Stimulated activated naive B cell treated with anti-CD40 and anti-IgM and Interleukin-4, amounts not matched to agents 10 μg/mL and 1 μg/mL and 100 μg/mL, for 72 hours (primary cell): ENCODE measurements at regions not wholly inside any gene's neighbourhood (a gene's known extent, or its start where the extent isn't known, plus 50 kb on each side); places are given as distances from the start of the nearest gene placed in this dataset.

ENCODE experiments used
- ATAC-seq, 2 donors: fragments of 150-1000 bp; cut with Tn5 transposase; replicated peaks; 2 replicates each; pipeline ENCODE4 v1.10.0; 2021; ENCODE audit warnings: moderate library complexity in 1 of 2
- DNase-seq: peaks from one replicate; pipeline ENCODE4 v3.0.0; 2021
- H3K27ac Mint-ChIP-seq: one replicate; pipeline ENCODE4 v1.8.0; 2022; ENCODE audit warnings: mild to moderate bottlenecking, mixed read lengths
- H3K27me3 Mint-ChIP-seq, 2 donors: one replicate each; pipeline ENCODE4 v1.8.0; 2022; ENCODE audit warnings: mixed read lengths in 2 of 2
- H3K36me3 Mint-ChIP-seq, 2 donors: one replicate each; pipeline ENCODE4 v1.8.0; 2022; ENCODE audit warnings: mixed read lengths in 2 of 2, mild to moderate bottlenecking in 1 of 2
- H3K4me1 Mint-ChIP-seq, 2 donors: one replicate each; pipeline ENCODE4 v1.8.0; 2022; ENCODE audit warnings: mixed read lengths in 2 of 2, mild to moderate bottlenecking in 1 of 2
- H3K4me3 Mint-ChIP-seq, 2 donors: one replicate each; pipeline ENCODE4 v1.8.0; 2022; ENCODE audit warnings: mild to moderate bottlenecking in 2 of 2, mixed read lengths in 2 of 2, moderate library complexity in 1 of 2
- H3K9me3 Mint-ChIP-seq, 2 donors: one replicate each; pipeline ENCODE4 v1.8.0; 2022; ENCODE audit warnings: mixed read lengths in 2 of 2, mild to moderate bottlenecking in 1 of 2

GRCh38 chr2:215571689-215572088, 135.8 kb upstream of the FN1 start:
- ATAC-seq (no peak), DNase-seq (no peak)
- peaks cover 0 to 2% of the 10 kb centered on the region in 2 donors for H3K4me1 Mint-ChIP-seq
- H3K9me3 Mint-ChIP-seq = peaks cover 0 to 2% of the 10 kb centered on the region in 2 donors
- H3K4me3 Mint-ChIP-seq = no peak overlapping the region
- peaks cover 0 to 9% of the 10 kb centered on the region in 2 donors for H3K27me3 Mint-ChIP-seq
- no peaks in the 10 kb centered on the region for H3K36me3 Mint-ChIP-seq
- no peak overlapping the region for H3K27ac Mint-ChIP-seq

- Mint-ChIP-seq H3K27ac (no peak overlapping the region), H3K4me1 (peaks cover 0 to 2% of the 10 kb centered on the region in 2 donors), H3K4me3 (no peak overlapping the region), H3K36me3 (no peaks in the 10 kb centered on the region), H3K27me3 (peaks cover 5 to 9% of the 10 kb centered on the region in 2 donors), H3K9me3 (peaks cover 0 to 2% of the 10 kb centered on the region in 2 donors)
- DNase-seq (no peak), ATAC-seq (peak; percentile 48 to 53)
Measured at GRCh38 chr2:215567504-215567903, 131.6 kb upstream of the FN1 start.

GRCh38 chr2:215565897-215566296, 130.0 kb upstream of the FN1 start:
- Mint-ChIP-seq H3K9me3 (peaks cover 2 to 4% of the 10 kb centered on the region in 2 donors), H3K4me3 (no peak overlapping the region), H3K27me3 (peaks cover 5 to 9% of the 10 kb centered on the region in 2 donors), H3K27ac (no peak overlapping the region), H3K4me1 (peaks cover 0 to 2% of the 10 kb centered on the region in 2 donors), H3K36me3 (no peaks in the 10 kb centered on the region)
- DNase-seq (no peak), ATAC-seq (no peak)

GRCh38 chr2:215557701-215558100, 121.8 kb upstream of the FN1 start:
- no peaks in the 10 kb centered on the region for H3K36me3 Mint-ChIP-seq
- peaks cover 3 to 4% of the 10 kb centered on the region in 2 donors for H3K9me3 Mint-ChIP-seq
- H3K4me3 Mint-ChIP-seq = no peak overlapping the region
- no peaks in the 10 kb centered on the region for H3K4me1 Mint-ChIP-seq
- ATAC-seq (no peak), DNase-seq (no peak)
- no peak overlapping the region for H3K27ac Mint-ChIP-seq
- H3K27me3 Mint-ChIP-seq = no peaks in the 10 kb centered on the region

GRCh38 chr2:215556979-215557378, 121.1 kb upstream of the FN1 start:
- peaks cover 3 to 4% of the 10 kb centered on the region in 2 donors for H3K9me3 Mint-ChIP-seq
- no peaks in the 10 kb centered on the region for H3K36me3 Mint-ChIP-seq
- H3K4me1 Mint-ChIP-seq = no peaks in the 10 kb centered on the region
- no peak overlapping the region for H3K27ac Mint-ChIP-seq
- no peak overlapping the region for H3K4me3 Mint-ChIP-seq
- DNase-seq (no peak), ATAC-seq (no peak)
- no peaks in the 10 kb centered on the region for H3K27me3 Mint-ChIP-seq

GRCh38 chr2:215554689-215555498, 119.0 kb upstream of the FN1 start:
- H3K27ac Mint-ChIP-seq = no peak overlapping the region

GRCh38 chr2:215553946-215554345, 118.1 kb upstream of the FN1 start:
- H3K4me1 Mint-ChIP-seq = no peaks in the 10 kb centered on the region
- DNase-seq (no peak), ATAC-seq (no peak)
- no peak overlapping the region for H3K27ac Mint-ChIP-seq
- H3K4me3 Mint-ChIP-seq = no peak overlapping the region
- H3K27me3 Mint-ChIP-seq = no peaks in the 10 kb centered on the region
- no peaks in the 10 kb centered on the region for H3K9me3 Mint-ChIP-seq
- H3K36me3 Mint-ChIP-seq = no peaks in the 10 kb centered on the region

More at GRCh38 chr2:215554689-215555498, 119.0 kb upstream of the FN1 start:
- Mint-ChIP-seq H3K27me3 (no peaks in the 10 kb centered on the region), H3K4me1 (no peaks in the 10 kb centered on the region), H3K36me3 (no peaks in the 10 kb centered on the region), H3K4me3 (no peak overlapping the region), H3K9me3 (peaks cover 0 to 1% of the 10 kb centered on the region in 2 donors)
- DNase-seq (no peak), ATAC-seq (no peak)

- Mint-ChIP-seq H3K4me1 (no peaks in the 10 kb centered on the region), H3K4me3 (no peak overlapping the region), H3K9me3 (no peaks in the 10 kb centered on the region), H3K27me3 (no peaks in the 10 kb centered on the region), H3K27ac (no peak overlapping the region), H3K36me3 (no peaks in the 10 kb centered on the region)
- DNase-seq = no peak
- no peak for ATAC-seq
Measured at GRCh38 chr2:215552144-215552580, 116.3 kb upstream of the FN1 start.

GRCh38 chr2:215550331-215550730, 114.5 kb upstream of the FN1 start:
- Mint-ChIP-seq H3K27me3 (no peaks in the 10 kb centered on the region), H3K4me1 (no peaks in the 10 kb centered on the region), H3K36me3 (no peaks in the 10 kb centered on the region), H3K27ac (no peak overlapping the region), H3K9me3 (no peaks in the 10 kb centered on the region), H3K4me3 (no peak overlapping the region)
- no peak for DNase-seq
- ATAC-seq = no peak

- Mint-ChIP-seq H3K9me3 (no peaks in the 10 kb centered on the region), H3K27ac (no peak overlapping the region), H3K4me3 (no peak overlapping the region), H3K4me1 (no peaks in the 10 kb centered on the region), H3K36me3 (no peaks in the 10 kb centered on the region), H3K27me3 (no peaks in the 10 kb centered on the region)
- ATAC-seq (no peak), DNase-seq (no peak)
Measured at GRCh38 chr2:215548714-215549113, 112.8 kb upstream of the FN1 start.

- H3K4me1 Mint-ChIP-seq = no peaks in the 10 kb centered on the region
- no peak for DNase-seq
Measured at GRCh38 chr2:215542690-215543089, 106.8 kb upstream of the FN1 start.

GRCh38 chr2:215540658-215541057, 104.8 kb upstream of the FN1 start:
- H3K27ac Mint-ChIP-seq = no peak overlapping the region
- H3K36me3 Mint-ChIP-seq = no peaks in the 10 kb centered on the region
- no peak overlapping the region for H3K4me3 Mint-ChIP-seq
- H3K9me3 Mint-ChIP-seq = no peaks in the 10 kb centered on the region
- ATAC-seq (no peak), DNase-seq (no peak)
- no peaks in the 10 kb centered on the region for H3K4me1 Mint-ChIP-seq
- no peaks in the 10 kb centered on the region for H3K27me3 Mint-ChIP-seq

More at GRCh38 chr2:215542690-215543089, 106.8 kb upstream of the FN1 start:
- no peak overlapping the region for H3K4me3 Mint-ChIP-seq
- no peaks in the 10 kb centered on the region for H3K27me3 Mint-ChIP-seq
- ATAC-seq = no peak
- H3K36me3 Mint-ChIP-seq = no peaks in the 10 kb centered on the region
- H3K9me3 Mint-ChIP-seq = no peaks in the 10 kb centered on the region
- H3K27ac Mint-ChIP-seq = no peak overlapping the region

GRCh38 chr2:215537611-215538010, 101.7 kb upstream of the FN1 start:
- H3K27ac Mint-ChIP-seq = no peak overlapping the region
- no peaks in the 10 kb centered on the region for H3K27me3 Mint-ChIP-seq
- DNase-seq (no peak), ATAC-seq (no peak)
- H3K36me3 Mint-ChIP-seq = no peaks in the 10 kb centered on the region
- no peaks in the 10 kb centered on the region for H3K4me1 Mint-ChIP-seq
- peaks cover 4 to 6% of the 10 kb centered on the region in 2 donors for H3K9me3 Mint-ChIP-seq
- no peak overlapping the region for H3K4me3 Mint-ChIP-seq

GRCh38 chr2:215536510-215536909, 100.6 kb upstream of the FN1 start:
- H3K9me3 Mint-ChIP-seq = peaks cover 4 to 6% of the 10 kb centered on the region in 2 donors
- H3K27ac Mint-ChIP-seq = no peak overlapping the region
- H3K4me3 Mint-ChIP-seq = no peak overlapping the region
- H3K4me1 Mint-ChIP-seq = no peaks in the 10 kb centered on the region
- ATAC-seq (no peak), DNase-seq (no peak)
- H3K36me3 Mint-ChIP-seq = no peaks in the 10 kb centered on the region
- no peaks in the 10 kb centered on the region for H3K27me3 Mint-ChIP-seq

- Mint-ChIP-seq H3K27me3 (no peaks in the 10 kb centered on the region), H3K36me3 (no peaks in the 10 kb centered on the region), H3K4me1 (no peaks in the 10 kb centered on the region), H3K27ac (no peak overlapping the region), H3K9me3 (peaks cover 4 to 6% of the 10 kb centered on the region in 2 donors), H3K4me3 (no peak overlapping the region)
- DNase-seq (no peak), ATAC-seq (no peak)
Measured at GRCh38 chr2:215535741-215536140, 99.9 kb upstream of the FN1 start.
